Fibroblast of skin of right biceps (primary cell): ENCODE measurements at regions not wholly inside any gene's neighbourhood (a gene's known extent, or its start where the extent isn't known, plus 50 kb on each side); places are given as distances from the start of the nearest gene placed in this dataset.

ENCODE experiments used
- DNase-seq: peaks from one replicate; pipeline ENCODE4 v3.0.0-alpha.2; 2013

DNA sequence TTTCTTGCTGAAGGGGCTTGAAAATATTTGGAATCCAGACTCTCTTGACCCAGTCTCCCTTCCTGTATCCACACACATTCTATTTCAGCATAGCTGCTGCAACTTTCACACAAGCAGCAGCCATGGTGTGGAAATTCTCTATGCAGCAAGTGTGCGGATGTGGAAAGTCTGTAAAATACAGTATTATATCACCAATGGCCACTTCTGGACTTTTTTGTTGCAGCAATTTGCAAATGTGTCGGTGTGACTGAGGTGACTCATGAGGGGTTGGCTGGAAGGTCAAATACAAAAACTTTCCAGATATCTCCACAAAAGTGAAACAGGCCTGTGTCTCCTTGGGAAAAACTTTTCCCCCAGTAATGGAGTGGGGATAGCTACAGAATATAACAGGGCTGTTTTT, 299.3 kb upstream of the GYPC start:
- no peak for DNase-seq

GRCh38 chr2:126358122-126358521, 297.8 kb upstream of the GYPC start:
- no peak for DNase-seq

DNA sequence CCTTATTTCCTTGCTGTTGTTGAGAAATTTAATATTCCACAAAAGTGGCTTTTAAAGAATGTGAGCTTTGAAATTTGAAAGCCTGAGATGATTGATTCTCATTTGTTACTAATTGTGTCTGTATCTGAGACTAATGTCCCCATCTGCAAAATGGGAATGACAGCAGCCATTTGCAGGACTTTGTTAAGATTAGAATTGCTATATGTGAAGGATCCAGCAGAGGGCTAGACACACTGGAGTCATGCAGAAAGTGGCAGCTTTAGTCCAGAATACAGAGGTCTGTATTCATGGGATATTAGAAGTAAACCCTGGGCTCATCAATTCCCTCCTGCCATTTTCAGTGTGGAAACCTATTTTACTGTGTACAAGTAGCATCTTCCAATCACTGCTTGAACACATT, 296.5 kb upstream of the GYPC start:
- peak; percentile 2 for DNase-seq

DNA sequence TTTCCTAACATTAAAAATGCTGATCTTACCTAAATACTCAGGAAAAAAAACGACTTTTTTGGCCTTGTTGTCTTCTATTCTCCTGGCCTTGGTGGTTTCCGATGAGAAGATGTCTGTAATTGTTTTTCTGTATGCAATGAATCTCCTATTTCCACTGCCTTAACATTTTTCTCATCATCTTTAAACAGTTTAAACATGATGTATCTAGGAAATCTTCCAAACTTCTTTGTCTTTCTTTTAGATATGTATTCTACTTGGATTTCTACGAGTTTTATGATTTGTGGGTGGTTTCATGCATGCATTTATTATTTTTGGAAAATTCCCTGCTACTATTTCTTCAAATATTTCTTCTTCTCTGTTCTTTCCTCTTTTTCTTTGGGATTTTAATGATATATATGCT, 288.6 kb upstream of the GYPC start:
- no peak for DNase-seq

- no peak for DNase-seq
Measured at GRCh38 chr2:126368758-126369157, 287.2 kb upstream of the GYPC start.

- DNase-seq = peak; percentile 63
Measured at GRCh38 chr2:126370201-126370600, 285.8 kb upstream of the GYPC start.

DNA sequence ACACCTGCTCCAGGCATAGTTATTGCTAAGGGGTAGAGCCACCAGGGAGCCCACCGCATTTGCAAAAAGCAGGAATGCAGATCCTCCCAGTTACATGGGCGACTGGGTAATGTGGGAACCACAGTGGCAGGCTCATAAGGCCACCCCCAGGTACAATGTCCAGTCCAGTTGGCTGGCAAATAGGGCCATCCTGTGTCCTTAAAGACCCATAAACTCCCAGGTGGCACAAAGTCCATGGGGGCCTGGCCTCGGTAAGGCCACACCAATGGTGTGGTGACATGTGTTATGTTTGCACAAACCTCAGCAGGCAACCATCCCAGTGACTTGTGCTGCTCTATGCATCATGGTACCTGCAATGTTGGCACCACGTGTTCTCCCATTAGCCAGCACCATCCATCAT, 283.6 kb upstream of the GYPC start:
- DNase-seq = no peak

DNA sequence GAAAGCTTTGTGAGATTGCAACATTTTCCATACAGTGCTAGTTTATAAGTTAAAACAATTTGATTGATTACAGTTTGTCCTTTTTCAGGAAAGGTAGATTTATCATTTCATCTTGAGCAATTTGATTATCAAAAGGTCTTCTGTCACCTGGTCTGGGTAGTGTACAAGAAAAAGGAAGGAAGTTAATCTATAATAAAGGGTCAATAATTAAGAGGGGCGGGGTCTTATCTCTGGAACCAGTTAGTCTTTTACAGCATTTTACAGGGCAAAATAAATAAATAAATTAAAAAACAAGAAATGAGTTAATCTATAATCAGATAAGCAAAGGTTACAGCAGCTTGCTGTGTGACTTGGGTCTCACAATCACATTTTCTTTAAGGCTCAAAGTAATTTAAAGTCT, 277.8 kb upstream of the GYPC start:
- no peak for DNase-seq

GRCh38 chr2:126381091-126381490, 274.9 kb upstream of the GYPC start:
- no peak for DNase-seq

DNA sequence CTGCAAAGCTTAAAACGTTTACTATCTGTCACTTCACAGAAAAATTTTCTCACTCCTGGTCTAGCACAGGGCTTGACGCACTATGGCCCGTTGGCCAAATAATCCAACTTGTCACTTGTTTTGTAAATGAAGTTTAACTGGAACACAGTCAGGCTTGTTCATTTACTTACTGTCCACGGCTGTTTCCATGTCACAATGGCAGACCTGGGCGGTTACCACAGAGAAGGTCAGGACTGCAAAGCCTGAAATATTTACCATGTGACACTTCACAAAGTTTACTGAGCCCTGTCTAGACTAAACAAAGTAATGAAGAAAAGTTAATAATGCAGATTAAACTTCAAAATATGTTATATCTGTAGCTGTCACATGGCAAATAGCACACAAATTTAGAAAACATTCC, 273.0 kb upstream of the GYPC start:
- DNase-seq = no peak

- DNase-seq = no peak
Measured at GRCh38 chr2:126383800-126384199, 272.2 kb upstream of the GYPC start.

GRCh38 chr2:126385441-126385840, 270.5 kb upstream of the GYPC start:
- DNase-seq = no peak

DNA sequence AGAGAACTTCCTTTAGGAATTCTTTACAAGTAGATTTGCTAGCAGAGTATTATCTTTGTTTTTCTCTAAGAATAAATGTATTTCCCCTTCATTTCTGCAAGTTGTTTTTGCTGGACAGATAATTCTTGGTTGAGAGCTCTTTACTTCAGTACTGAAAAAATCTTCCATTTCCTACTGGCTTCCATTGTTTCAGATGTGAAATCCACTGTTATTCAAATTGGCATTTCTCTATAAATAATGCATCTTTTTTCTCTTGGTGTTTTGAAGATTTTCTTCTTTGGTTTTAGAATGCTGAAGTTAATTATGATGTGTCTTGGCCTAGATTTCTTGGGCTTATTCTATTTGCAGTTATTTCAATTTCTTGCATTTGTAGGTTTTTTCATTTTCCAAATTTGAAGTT, 270.0 kb upstream of the GYPC start:
- DNase-seq = no peak

DNA sequence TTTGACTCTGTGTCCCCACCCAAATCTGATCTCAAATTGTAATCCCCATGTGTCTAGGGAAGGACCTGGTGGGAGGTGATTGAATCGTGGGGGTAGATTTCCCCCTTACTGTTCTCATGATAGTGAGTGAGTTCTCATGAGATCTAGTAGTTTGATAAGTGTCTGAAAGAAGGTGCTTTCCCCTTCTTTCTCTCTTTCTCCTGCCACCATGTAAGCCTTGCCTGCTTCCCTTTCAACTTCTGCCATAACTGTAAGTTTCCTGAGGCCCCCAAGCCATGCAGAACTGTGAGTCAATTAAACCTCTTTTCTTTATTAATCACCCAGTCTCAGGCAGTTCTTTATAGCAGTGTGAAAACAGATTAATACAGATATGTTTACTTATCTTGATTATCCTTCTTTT, 266.5 kb upstream of the GYPC start:
- DNase-seq = no peak

DNA sequence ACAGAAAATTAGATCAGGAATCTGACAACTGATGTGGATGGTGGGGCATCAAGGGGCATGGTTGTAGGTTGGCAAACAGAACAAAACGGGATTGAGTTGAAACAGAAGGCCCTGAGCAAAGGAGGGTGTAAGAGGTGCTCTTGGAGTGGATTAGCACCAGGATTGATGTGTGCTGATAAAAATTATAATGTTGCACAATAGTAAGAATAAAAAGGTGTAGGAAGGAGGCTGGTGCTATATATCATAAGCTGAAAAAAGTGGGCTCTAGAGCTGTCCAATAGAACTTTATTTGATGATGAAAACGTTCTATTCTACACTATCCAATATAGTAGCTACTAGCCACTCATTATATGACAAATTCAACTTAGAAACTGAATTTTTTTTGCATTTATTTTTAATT, 263.1 kb upstream of the GYPC start:
- no peak for DNase-seq

DNA sequence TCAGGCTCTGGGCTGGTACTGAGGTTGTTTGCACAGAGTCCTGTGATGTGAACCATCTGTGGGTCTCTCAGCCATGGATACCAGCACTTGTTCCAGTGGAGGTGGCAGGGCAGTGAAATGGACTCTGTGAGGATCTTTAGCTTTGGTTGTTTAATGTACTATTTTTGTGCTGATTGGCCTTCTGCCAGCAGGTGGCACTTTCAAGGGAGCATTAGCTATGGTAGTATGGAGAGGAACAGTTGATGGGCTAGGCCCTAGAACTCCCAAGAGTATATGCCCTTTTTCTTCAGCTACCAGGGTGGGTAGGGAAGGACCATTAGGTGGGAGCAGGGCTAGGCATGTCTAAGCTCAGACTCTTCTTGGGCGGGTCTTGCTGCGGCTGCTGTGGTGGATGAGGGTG, 257.0 kb upstream of the GYPC start:
- no peak for DNase-seq

DNA sequence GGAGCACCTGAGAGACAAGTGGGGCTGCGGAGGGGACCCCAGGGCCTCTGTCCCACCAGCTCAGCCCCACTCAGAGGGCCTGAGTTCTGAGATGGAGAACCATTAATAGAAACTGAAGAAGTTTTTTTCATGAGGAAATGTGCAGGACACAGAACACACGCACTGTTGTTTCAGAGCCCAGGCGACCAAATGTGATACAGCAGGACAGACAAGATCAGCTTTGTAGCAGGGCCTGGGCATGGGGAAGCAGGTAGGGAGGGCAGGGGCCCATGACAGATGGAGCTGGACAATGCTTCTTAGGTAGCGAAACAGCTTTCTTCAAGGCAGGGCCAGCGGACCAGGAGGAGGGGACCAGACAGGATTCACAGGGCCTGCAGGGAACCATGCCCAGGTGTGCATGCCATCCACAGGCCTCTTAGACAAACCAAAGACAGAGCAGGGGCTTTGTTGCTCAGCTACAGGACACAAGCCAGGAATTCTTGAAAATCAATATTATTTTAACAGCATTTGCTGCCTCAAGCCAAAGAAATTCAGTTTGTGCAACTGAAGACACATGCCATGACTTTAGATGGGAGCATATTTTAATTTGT, 252.8 kb upstream of the GYPC start:
- DNase-seq = no peak

DNA sequence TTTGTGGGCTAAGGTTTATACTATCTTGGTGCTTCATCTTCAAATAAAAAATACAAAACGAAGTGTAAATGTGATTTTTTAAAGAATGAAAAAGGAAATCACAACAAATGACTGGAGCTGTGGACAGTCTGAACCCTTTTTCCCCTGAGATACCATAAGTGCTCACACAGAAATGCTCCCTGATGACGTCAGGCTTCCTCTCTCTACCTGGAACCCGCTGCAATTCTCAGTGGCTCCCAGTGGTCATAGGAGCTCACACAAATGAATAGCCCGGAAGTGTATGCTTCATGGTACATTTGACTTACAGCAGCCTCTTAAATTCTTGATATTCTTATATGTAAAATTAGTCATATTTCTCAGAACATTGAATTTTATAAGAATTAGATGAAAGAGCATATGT, 249.7 kb upstream of the GYPC start:
- DNase-seq = no peak

GRCh38 chr2:126408671-126409070, 247.3 kb upstream of the GYPC start:
- DNase-seq = no peak

GRCh38 chr2:126409850-126410249, 246.1 kb upstream of the GYPC start:
- no peak for DNase-seq

GRCh38 chr2:126413079-126413478, 242.9 kb upstream of the GYPC start:
- no peak for DNase-seq

GRCh38 chr2:126419403-126419802, 236.6 kb upstream of the GYPC start:
- no peak for DNase-seq

DNA sequence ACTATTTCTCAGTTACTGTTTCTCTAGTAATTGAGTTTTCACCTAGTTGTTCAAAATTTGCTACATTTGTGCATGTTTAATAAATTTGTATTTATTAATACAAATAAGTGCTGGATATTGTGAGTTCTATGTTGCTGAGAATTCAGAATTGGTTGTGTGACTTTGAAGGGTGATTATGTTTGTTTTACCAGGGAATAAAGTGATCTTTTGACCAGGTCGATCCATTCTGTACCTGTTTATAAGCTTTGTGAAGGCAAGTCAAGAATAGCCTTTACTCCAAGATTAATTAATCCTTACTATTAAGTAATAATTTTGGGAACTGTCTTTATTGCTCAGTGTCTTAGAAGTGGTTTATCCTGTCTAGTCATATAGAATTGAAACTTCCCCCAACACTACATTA, 230.0 kb upstream of the GYPC start:
- DNase-seq = no peak

DNA sequence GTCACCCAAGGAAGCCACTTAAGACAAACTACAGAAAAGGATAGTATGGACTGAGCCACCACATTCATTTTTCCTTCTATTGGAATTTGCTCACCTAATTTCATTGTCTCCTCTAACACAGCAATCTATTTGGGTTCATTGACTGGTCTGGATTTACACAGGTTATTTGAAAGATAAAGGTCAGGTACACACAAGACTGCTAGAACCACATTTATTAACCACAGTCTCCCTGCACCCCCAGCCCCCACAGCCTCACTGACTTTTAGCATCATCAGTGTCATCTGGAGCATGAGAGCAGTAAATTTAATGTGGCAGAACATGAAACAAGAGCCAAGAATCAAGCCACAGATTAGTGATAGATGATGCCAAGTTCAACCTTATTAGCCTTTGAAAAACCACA, 226.9 kb upstream of the GYPC start:
- DNase-seq = no peak

DNA sequence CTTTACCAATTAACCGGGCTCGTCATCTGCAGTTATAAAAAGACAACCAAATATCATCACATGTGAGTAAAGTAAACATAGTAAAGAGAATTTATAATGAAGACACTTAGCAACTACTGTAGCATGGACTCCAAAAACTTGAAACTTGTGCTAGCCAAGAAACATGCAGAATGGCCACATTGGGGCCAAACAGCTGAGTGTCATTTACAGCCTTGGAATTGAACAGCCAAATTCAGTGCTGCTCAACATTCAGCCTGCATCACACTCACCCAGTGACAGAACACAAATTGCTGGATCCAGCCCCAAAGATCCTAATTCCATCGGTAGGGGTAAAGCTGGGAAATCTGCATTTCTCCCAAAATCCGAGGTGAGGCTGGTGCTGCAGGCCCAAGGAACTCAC, 224.8 kb upstream of the GYPC start:
- no peak for DNase-seq

- no peak for DNase-seq
Measured at GRCh38 chr2:126436411-126436810, 219.5 kb upstream of the GYPC start.
